DOHH2 (cell line): ENCODE measurements at regions not wholly inside any gene's neighbourhood (a gene's known extent, or its start where the extent isn't known, plus 50 kb on each side); places are given as distances from the start of the nearest gene placed in this dataset.

Experiments used
- H3F3A ChIP-seq: fragments of 200-600 bp; sonication (generic), shearing (Covaris generic); 2 replicates; pipeline ENCODE4 v1.6.0; 2016; ENCODE audit warnings: antibody characterized with exemption, mild to moderate bottlenecking; ENCODE audit not compliant: control insufficient read depth, insufficient read depth
- H3K27ac ChIP-seq: fragments of 200-600 bp; sonication (generic); 2 replicates; pipeline ENCODE4 v1.5.1; 2014; ENCODE audit warnings: low read depth, mild to moderate bottlenecking, low read length, moderate library complexity
- H3K27me3 ChIP-seq: fragments of 200-600 bp; sonication (generic); 2 replicates; pipeline ENCODE4 v1.6.1; 2014; ENCODE audit warnings: mild to moderate bottlenecking, low read length, mixed read lengths; ENCODE audit not compliant: control insufficient read depth
- H3K36me3 ChIP-seq: fragments of 200-600 bp; sonication (generic); 2 replicates; pipeline ENCODE4 v1.6.1; 2014; ENCODE audit warnings: mild to moderate bottlenecking, low read length, moderate library complexity, mixed read lengths; ENCODE audit not compliant: control insufficient read depth
- H3K4me1 ChIP-seq: fragments of 200-600 bp; sonication (generic); 2 replicates; pipeline ENCODE4 v1.6.1; 2014; ENCODE audit warnings: mild to moderate bottlenecking, low read length, mixed read lengths; ENCODE audit not compliant: control insufficient read depth
- H3K4me2 ChIP-seq: fragments of 200-600 bp; sonication (generic); 2 replicates; pipeline ENCODE4 v1.6.0; 2014; ENCODE audit warnings: mild to moderate bottlenecking, low read length, moderate library complexity
- H3K4me3 ChIP-seq: fragments of 200-600 bp; sonication (generic); 2 replicates; pipeline ENCODE4 v1.5.1; 2014; ENCODE audit warnings: mild to moderate bottlenecking, low read length, mixed read lengths
- H3K79me2 ChIP-seq: fragments of 200-600 bp; sonication (generic); 2 replicates; pipeline ENCODE4 v1.6.1; 2014; ENCODE audit warnings: mild to moderate bottlenecking, low read length, mixed read lengths; ENCODE audit not compliant: control insufficient read depth
- H3K9me2 ChIP-seq: fragments of 200-600 bp; sonication (generic); replicated peaks from 2 replicates; pipeline ENCODE4 v1.6.1; 2014; ENCODE audit warnings: mild to moderate bottlenecking, low read length, mixed read lengths; ENCODE audit not compliant: control insufficient read depth
- H3K9me3 ChIP-seq: fragments of 200-600 bp; sonication (generic); 2 replicates; pipeline ENCODE4 v1.6.1; 2014; ENCODE audit warnings: antibody characterized with exemption, low read length, mixed read lengths; ENCODE audit not compliant: control insufficient read depth, insufficient read depth
- H4K20me1 ChIP-seq: fragments of 200-600 bp; sonication (generic); 2 replicates; pipeline ENCODE4 v1.6.0; 2014; ENCODE audit warnings: low read depth, mild to moderate bottlenecking, antibody characterized with exemption, low read length, moderate library complexity; ENCODE audit not compliant: control insufficient read depth, insufficient read depth
- EZH2phosphoT487 ChIP-seq: fragments of 200-600 bp; sonication (generic); IDR thresholded peaks from 2 replicates; pipeline ENCODE4 v1.6.1; 2017; ENCODE audit warnings: borderline replicate concordance, mild to moderate bottlenecking, antibody characterized with exemption, low read length, moderate library complexity, mixed read lengths
- TF ChIP-seq, protein P1 (sequence below): fragments of 200-600 bp; sonication (generic); IDR thresholded peaks from one replicate; pipeline ENCODE4 v1.5.1; 2014; ENCODE audit warnings: antibody characterized with exemption, mild to moderate bottlenecking, low read depth, low read length; ENCODE audit not compliant: poor library complexity, severe bottlenecking

DNA sequence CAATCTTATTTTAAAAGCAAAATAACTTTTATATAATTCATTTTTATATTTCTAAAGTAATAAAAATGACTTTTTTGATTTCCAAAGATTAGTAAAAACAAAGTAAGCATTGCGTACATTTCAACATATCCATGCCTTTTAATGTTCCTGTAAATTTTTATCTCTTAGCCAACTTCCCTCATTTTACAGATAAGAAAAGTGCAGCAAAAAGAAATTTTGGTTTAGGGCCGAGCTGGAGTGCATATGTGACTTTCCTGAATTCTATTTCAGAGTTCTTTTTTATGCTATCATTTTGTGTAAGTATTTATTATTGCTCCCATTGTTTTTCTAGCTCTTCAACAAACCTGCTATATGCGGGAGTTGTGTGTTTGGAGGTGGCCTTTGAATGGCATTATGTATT lies 195.3 kb downstream of the NHLRC3 start:
- Histone ChIP-seq H3K36me3 (no peaks in the 10 kb centered on the region), H3K79me2 (no peaks in the 10 kb centered on the region), H3K27ac (no peak overlapping the region), H3K4me3 (no peak overlapping the region), H3F3A (no peaks in the 10 kb centered on the region), H3K9me2 (no peaks in the 10 kb centered on the region), H3K4me1 (no peaks in the 10 kb centered on the region), H3K4me2 (no peak overlapping the region), H3K27me3 (peaks cover 12% of the 10 kb centered on the region), H3K9me3 (no peaks in the 10 kb centered on the region), H4K20me1 (no peaks in the 10 kb centered on the region)
- no peak for TF ChIP-seq EZH2phosphoT487
- TF ChIP-seq, protein P1, sequence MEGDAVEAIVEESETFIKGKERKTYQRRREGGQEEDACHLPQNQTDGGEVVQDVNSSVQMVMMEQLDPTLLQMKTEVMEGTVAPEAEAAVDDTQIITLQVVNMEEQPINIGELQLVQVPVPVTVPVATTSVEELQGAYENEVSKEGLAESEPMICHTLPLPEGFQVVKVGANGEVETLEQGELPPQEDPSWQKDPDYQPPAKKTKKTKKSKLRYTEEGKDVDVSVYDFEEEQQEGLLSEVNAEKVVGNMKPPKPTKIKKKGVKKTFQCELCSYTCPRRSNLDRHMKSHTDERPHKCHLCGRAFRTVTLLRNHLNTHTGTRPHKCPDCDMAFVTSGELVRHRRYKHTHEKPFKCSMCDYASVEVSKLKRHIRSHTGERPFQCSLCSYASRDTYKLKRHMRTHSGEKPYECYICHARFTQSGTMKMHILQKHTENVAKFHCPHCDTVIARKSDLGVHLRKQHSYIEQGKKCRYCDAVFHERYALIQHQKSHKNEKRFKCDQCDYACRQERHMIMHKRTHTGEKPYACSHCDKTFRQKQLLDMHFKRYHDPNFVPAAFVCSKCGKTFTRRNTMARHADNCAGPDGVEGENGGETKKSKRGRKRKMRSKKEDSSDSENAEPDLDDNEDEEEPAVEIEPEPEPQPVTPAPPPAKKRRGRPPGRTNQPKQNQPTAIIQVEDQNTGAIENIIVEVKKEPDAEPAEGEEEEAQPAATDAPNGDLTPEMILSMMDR = no peak

DNA sequence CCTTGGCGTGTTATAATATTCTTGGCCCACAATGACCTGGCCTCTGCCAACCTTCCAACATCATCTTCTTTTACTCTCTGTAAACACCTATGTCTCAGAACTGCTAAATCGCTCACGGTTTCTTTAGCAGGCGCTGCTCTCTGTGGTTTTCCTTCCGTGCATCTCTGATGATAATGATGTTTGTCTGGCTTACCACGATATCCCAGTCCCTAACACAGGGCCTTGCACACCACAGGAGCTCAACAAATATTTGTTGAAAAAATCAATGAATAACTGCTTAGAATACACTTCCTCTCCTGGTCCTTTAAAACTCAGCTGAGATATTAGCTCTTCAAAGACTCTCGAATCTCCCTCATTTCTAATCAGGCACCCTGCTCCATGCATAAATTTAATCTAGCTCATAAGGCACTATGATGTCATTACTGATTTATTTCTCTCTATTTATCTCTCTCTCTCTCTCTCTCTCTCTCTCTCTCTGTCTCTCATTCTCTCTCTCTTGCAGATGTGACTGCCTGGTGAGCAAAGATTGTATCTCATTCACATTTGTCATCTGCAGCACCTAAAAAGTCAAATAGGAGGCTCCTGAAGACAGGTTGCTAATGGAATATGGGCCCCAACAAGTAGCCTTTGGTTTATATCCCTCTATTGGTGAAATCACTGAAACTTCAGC lies 206.4 kb downstream of the NHLRC3 start:
- Histone ChIP-seq H3K9me3 (no peaks in the 10 kb centered on the region), H3K4me1 (no peaks in the 10 kb centered on the region), H4K20me1 (no peaks in the 10 kb centered on the region), H3K79me2 (no peaks in the 10 kb centered on the region), H3K27me3 (peaks cover 4% of the 10 kb centered on the region; the same call in 1 of the 2 replicates), H3K4me3 (no peak overlapping the region), H3K27ac (no peak overlapping the region), H3F3A (no peaks in the 10 kb centered on the region), H3K36me3 (no peaks in the 10 kb centered on the region), H3K4me2 (no peak overlapping the region), H3K9me2 (no peaks in the 10 kb centered on the region)
- TF ChIP-seq, protein P1 = no peak
- TF ChIP-seq EZH2phosphoT487 = no peak

DNA sequence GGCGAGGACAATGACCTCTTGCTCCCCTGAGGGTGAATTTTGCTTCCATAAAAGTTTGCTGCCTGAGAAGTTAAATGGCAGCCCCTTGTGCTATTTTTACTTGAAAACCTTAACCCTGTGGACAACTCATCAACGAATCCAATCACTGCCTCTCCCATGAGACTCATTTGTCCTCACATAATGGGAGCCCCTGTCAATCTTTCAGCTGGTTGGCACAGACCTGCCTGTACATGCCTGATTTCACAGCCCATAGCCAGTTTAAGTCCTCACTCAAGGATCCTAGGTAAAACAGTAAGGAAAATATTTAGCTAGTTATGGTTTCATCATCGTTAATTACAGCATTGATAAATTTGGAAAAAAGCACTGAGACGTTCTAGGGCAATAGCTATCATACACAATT lies 207.4 kb downstream of the NHLRC3 start:
- Histone ChIP-seq H3F3A (no peaks in the 10 kb centered on the region), H3K27me3 (peaks cover 4% of the 10 kb centered on the region; the same call in 1 of the 2 replicates), H3K36me3 (no peaks in the 10 kb centered on the region), H3K4me3 (no peak overlapping the region), H4K20me1 (no peaks in the 10 kb centered on the region), H3K79me2 (no peaks in the 10 kb centered on the region), H3K4me2 (no peak overlapping the region), H3K9me2 (no peaks in the 10 kb centered on the region), H3K9me3 (no peaks in the 10 kb centered on the region), H3K27ac (no peak overlapping the region), H3K4me1 (no peaks in the 10 kb centered on the region)
- TF ChIP-seq, protein P1 = no peak
- TF ChIP-seq EZH2phosphoT487 = no peak
